ENCODE measurements at regions not wholly inside any gene's neighbourhood (a gene's known extent, or its start where the extent isn't known, plus 50 kb on each side); places are given as distances from the start of the nearest gene placed in this dataset.

- Histone ChIP-seq H3K9me3 (ENCODE audit: control extremely low read depth in 1 of 3, control insufficient read depth in 2 of 3, insufficient read depth in 1 of 3, low read length in 2 of 3) (no peaks in the 10 kb centered on the region), H3K27ac (ENCODE audit: low read length in 2 of 2) (no peak overlapping the region), H2AFZ (ENCODE audit: insufficient read depth, low read depth, low read length, poor library complexity, severe bottlenecking) (no peak overlapping the region), H3K4me2 (replicated peaks; ENCODE audit: low read depth, low read length, poor library complexity, severe bottlenecking) (no peak overlapping the region), H3K4me3 (ENCODE audit: control extremely low read depth in 1 of 5, extremely low read depth in 1 of 5, insufficient read depth in 1 of 5, low read depth in 2 of 5, low read length in 4 of 5) (no peak overlapping the region), H3K36me3 (replicated peaks in 1 of 2; ENCODE audit: control extremely low read depth in 1 of 2, control insufficient read depth in 1 of 2, extremely low read depth in 1 of 2, insufficient read depth in 2 of 2, low read length in 1 of 2) (no peaks in the 10 kb centered on the region), H3K4me1 (ENCODE audit: control insufficient read depth in 2 of 2, insufficient read depth in 2 of 2, low read length in 2 of 2) (no peaks in the 10 kb centered on the region), H4K20me1 (ENCODE audit: control insufficient read depth, insufficient read depth, low read length, poor library complexity, severe bottlenecking) (no peaks in the 10 kb centered on the region), H3K79me2 (ENCODE audit: control insufficient read depth, insufficient read depth, low read length) (no peaks in the 10 kb centered on the region), H3K27me3 (replicated peaks in 1 of 4; ENCODE audit: control extremely low read depth in 1 of 4, control insufficient read depth in 3 of 4, insufficient read depth in 4 of 4, low read length in 3 of 4) (no peaks in the 10 kb centered on the region), H3K9ac (ENCODE audit: low read length) (no peak overlapping the region)
- WGBS (ENCODE audit: insufficient coverage), result 60% methylated on average over 1 of the region's 2 CpGs
- Mint-ChIP-seq H3K4me1 (peaks cover 4% of the 10 kb centered on the region), H3K27me3 (peaks cover 2% of the 10 kb centered on the region), H3K27ac (no peak overlapping the region), H3K4me3 (no peak overlapping the region), H3K9me3 (ENCODE audit: insufficient read depth) (no peaks in the 10 kb centered on the region)
- intact Hi-C loops (cut with micrococcal nuclease), result no loop called here
- ChIA-PET POLR2A (no interaction called here), CTCF (interaction anchor here (0.8 to 1.5 kb wide), 4 partner anchors 44 to 184 kb away, joined by 3 to 4 read pairs (median 4); no protein-coding TSS in a partner anchor)
- ATAC-seq (ENCODE audit: low read depth) (no peak), DNase-seq (no peak)
- TF ChIP-seq EZH2 (IDR thresholded peaks at IDR 0.05; ENCODE audit: borderline replicate concordance, insufficient read depth, low read depth, low read length, poor library complexity, severe bottlenecking) (no peak), CTCF (IDR thresholded peaks at IDR 0.05) (no peak)
These were observed 87.6 kb downstream of the ADRB2 start for GRCh38 chr5:148913985-148914431.

GRCh38 chr5:148915224-148915817, 88.9 kb downstream of the ADRB2 start:
- Histone ChIP-seq H4K20me1 (ENCODE audit: control insufficient read depth, insufficient read depth, low read length, poor library complexity, severe bottlenecking) (no peaks in the 10 kb centered on the region), H3K36me3 (replicated peaks in 1 of 2; ENCODE audit: control extremely low read depth in 1 of 2, control insufficient read depth in 1 of 2, extremely low read depth in 1 of 2, insufficient read depth in 2 of 2, low read length in 1 of 2) (no peaks in the 10 kb centered on the region), H2AFZ (ENCODE audit: insufficient read depth, low read depth, low read length, poor library complexity, severe bottlenecking) (no peak overlapping the region), H3K27ac (ENCODE audit: low read length in 2 of 2) (no peak overlapping the region), H3K4me2 (replicated peaks; ENCODE audit: low read depth, low read length, poor library complexity, severe bottlenecking) (no peak overlapping the region), H3K9ac (ENCODE audit: low read length) (no peak overlapping the region), H3K27me3 (replicated peaks in 1 of 4; ENCODE audit: control extremely low read depth in 1 of 4, control insufficient read depth in 3 of 4, insufficient read depth in 4 of 4, low read length in 3 of 4) (peaks cover 0 to under 1% (median 0%) of the 10 kb centered on the region in 4 experiments), H3K9me3 (ENCODE audit: control extremely low read depth in 1 of 3, control insufficient read depth in 2 of 3, insufficient read depth in 1 of 3, low read length in 2 of 3) (no peaks in the 10 kb centered on the region), H3K79me2 (ENCODE audit: control insufficient read depth, insufficient read depth, low read length) (no peaks in the 10 kb centered on the region), H3K4me3 (ENCODE audit: control extremely low read depth in 1 of 5, extremely low read depth in 1 of 5, insufficient read depth in 1 of 5, low read depth in 2 of 5, low read length in 4 of 5) (no peak overlapping the region), H3K4me1 (ENCODE audit: control insufficient read depth in 2 of 2, insufficient read depth in 2 of 2, low read length in 2 of 2) (no peaks in the 10 kb centered on the region)
- TF ChIP-seq EZH2 (IDR thresholded peaks at IDR 0.05; ENCODE audit: borderline replicate concordance, insufficient read depth, low read depth, low read length, poor library complexity, severe bottlenecking) (no peak), CTCF (IDR thresholded peaks at IDR 0.05) (no peak)
- H3K9me3 Mint-ChIP-seq (ENCODE audit: insufficient read depth), result no peaks in the 10 kb centered on the region
- DNase-seq (no peak), ATAC-seq (ENCODE audit: low read depth) (no peak)
- intact Hi-C loops (cut with micrococcal nuclease), result no loop called here
- H3K27me3 Mint-ChIP-seq, result peaks cover 4% of the 10 kb centered on the region
- ChIA-PET CTCF (interaction anchor here (0.9 kb wide), 1 partner anchor 34 kb away, joined by 3 read pairs; no protein-coding TSS in a partner anchor), POLR2A (no interaction called here)
- H3K4me3 Mint-ChIP-seq, result no peak overlapping the region
- peaks cover 7% of the 10 kb centered on the region for H3K4me1 Mint-ChIP-seq
- no peak overlapping the region for H3K27ac Mint-ChIP-seq
- 85% methylated on average over 5 of the region's 7 CpGs for WGBS (ENCODE audit: insufficient coverage)

Data from B cell (primary cell).